ENCODE measurements at regions not wholly inside any gene's neighbourhood (a gene's known extent, or its start where the extent isn't known, plus 50 kb on each side); places are given as distances from the start of the nearest gene placed in this dataset.

DNA sequence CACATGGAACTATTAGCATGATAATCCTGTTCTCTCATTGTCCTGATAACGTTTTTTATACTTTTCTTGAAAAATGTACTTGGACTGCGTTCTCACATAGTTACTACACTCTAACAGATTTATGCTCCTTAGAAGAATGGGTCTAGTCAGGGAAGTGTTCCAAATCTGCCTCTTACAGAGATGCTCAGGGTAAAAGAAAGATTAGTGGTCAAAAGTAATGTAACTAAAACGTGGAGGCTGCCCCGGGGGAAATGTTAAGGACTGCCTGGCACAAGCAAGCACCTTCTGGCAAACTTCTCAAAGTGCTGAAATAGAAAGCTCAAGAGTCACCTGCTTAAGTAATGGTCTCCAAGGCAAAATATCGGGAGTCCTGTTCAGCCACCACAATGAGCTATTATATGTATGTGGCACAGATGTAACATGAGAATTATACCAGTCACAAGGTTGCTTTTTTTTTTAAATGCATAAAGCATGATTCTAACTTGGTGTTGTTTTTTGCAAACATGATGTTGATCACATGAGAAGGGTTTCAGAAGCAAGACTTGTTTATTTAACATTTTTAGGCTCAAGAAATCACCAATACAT lies 244.5 kb upstream of the JARID2 start:
- no peak for DNase-seq

DNA sequence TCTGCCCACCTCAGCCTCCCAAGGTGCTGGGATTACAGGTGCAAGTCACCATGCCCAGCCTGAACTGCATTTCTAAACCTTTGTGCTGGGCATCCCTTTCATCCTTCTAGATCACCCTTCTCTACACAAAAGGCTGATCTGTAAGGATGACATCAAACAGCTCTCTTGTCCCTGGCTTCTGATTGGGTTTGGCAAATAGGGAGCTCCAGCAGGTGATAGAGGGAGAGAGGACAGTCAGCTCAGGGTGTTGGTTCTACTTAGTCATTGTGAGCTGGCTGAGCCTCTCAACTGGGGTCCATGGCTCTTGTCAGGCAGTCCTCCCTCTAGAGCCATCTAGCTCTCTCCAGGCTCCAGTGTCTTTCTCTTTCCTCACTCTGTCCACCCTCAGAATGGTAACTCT lies 237.6 kb upstream of the JARID2 start:
- DNase-seq = no peak

DNA sequence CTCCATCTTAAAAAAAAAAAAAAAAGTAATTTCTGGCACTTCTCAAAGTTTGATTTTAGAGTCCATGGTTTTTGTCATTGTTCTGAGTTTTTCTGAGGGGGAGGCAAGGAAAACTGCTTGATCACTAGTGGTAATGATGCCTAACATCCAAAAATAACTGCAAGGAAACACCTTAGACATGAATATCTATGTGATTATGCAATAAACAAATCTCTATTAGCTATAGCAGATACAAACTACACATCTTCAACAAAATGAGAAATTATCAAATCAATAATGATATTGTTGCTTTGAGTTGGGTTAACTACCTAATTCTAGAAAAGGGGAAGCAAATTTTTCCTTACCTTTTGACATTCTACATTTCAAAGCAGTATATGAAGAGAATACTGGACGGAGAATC lies 230.9 kb upstream of the JARID2 start:
- no peak for DNase-seq

DNA sequence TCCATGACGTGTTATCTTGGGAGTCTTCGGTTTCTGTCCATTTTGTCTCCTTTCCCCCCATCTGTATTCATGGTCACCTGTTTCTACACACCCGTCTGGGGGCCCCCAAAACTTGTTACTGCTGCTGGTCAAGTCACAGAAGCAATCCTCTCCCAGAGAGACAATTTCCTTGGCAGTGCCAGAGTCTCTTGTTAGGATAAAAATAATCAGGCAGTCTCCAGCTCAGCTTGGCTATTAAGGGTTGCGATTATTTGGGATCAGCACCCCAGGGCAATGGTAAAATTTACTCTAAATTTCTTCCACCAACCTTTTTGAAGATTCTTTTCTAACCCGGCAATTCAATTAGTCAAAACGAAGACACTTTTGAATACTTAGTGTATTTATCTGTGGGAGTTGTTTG lies 229.1 kb upstream of the JARID2 start:
- no peak for DNase-seq

DNA sequence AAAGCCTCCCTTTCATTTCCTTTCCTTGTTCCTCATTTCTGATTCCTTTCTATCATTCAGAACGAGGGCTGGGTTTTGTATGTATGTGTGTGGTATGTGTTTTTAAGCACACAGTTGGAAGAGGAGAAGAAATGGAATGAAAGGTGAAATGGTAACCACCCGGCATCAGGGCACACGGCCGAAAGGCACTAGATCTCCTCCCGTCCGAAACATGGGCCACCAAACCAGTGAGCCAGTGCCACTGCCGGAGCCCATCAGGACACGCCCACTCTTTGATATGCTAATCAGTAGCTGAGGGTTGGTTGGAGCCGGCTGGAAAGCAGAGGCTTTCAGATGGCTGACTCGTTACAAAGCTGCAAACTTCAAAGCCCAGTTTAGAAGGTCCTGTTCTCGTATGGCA lies 228.6 kb upstream of the JARID2 start:
- peak; percentile 10 for DNase-seq

DNA sequence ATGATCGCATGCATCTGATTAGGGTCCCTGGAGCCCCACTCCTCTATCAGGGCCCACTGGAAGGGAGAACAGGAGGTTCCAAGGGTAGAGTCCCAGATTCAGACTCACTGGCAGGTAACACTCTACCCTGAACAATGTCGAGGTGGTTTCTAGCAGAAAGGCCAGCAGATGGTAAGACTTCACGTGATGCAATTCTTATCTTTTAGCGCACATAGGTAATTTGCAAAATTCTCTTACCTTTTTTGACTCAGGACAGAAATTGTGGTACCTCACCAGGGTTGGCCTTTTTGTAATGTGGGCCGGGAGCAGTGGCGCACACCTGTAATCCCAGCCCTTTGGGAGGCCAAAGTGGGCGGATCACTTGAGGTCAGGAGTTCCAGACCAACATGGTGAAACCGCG lies 228.1 kb upstream of the JARID2 start:
- no peak for DNase-seq

DNA sequence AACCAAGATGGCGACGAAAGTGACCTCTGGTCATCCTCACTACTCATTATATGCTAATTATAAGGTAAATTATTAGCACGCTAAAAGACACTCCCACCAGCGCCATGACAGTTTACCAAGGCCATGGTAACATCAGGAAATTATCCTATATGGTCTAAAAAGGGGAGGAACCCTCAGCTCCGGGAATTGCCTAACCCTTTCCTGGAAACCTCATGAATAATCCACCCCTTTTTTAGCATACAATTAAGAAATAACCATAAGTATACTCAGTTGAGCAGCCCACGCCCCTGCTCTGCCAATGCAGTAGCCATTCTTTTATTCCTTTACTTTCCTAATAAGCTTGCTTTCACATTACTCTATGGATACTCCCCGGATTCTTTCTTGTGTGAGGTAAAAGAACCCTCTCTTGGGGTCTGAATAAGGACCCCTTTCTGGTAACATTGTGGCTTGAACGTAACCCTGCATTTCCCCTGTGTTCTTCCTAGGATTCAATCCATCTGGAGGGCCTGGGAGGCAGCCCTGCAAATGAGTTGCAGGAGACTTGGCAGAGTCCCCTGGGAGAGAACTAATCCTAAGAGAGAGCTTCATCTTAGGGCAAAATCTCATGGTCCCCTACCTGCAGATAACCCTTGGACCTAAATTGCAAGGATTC lies 225.6 kb upstream of the JARID2 start:
- DNase-seq = no peak

DNA sequence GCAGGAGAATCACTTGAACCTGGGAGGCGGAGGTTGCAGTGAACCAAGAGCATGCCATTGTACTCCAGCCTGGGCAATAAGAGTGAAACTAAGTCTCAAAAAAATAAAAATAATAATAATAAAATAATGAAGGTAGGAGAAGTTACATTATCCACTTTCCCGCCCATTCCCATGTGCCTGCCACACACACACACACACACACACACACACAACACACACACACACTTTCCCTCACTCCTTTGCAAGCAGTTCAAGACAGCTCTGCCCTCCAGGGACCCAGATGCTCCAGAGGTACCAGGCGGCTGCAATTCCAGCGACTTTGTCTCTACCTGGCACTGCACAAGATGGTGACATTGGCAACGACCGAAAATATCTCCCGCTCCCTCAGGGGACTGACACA lies 224.8 kb upstream of the JARID2 start:
- DNase-seq = no peak

DNA sequence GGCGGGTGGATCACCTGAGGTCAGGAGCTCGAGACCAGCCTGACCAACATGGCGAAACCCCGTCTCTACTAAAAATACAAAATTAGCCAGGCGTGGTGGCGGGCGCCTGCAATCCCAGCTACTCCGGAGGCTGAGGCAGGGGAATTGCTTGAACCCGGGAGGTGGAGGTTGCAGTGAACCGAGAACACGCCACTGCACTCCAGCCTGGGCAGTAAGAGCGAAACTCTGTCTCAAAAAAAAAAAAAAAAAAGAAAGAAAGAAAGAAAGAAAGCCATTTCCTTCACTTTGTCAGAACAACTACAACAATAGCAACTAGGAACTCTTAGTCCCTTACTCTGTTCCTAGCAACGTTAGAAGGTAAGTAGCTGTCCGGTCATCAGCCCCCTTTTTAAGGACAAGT lies 222.9 kb upstream of the JARID2 start:
- peak; percentile 8 for DNase-seq

DNA sequence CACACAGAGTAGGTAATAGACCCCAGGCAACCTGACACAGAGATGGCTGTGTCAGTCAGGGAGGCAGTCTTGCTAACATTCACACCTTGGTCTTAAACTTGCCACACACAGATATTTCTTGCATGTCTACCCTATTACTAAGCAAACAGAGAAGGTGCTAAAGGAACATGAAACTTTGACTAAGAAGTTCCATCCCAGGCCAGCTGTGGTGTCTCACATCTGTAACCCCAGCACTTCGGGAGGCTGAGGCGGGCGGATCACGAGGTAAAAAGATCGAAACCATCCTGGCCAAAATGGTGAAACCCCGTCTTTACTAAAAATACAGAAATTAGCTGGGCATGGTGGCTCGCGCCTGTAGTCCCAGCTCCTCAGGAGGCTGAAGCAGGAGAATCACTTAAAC lies 222.4 kb upstream of the JARID2 start:
- DNase-seq = peak; percentile 84

DNA sequence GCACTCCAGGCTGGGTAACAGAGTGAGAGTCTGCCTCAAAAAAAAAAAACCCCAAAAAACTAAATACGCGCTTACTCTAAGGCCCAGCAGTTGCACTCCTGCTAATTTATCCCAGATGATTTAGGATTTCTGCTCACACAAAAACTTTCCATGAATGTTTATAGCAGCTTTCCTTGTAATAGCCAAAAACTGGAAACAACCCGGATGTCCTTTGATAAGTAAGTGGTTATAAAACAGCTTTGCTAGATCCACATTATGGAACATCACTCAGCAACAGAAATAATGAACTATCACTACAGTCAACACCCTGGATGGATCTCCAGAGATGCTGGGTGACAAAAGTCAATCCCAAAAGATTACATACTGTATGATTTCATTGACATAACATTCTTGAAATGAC lies 220.4 kb upstream of the JARID2 start:
- no peak for DNase-seq

DNA sequence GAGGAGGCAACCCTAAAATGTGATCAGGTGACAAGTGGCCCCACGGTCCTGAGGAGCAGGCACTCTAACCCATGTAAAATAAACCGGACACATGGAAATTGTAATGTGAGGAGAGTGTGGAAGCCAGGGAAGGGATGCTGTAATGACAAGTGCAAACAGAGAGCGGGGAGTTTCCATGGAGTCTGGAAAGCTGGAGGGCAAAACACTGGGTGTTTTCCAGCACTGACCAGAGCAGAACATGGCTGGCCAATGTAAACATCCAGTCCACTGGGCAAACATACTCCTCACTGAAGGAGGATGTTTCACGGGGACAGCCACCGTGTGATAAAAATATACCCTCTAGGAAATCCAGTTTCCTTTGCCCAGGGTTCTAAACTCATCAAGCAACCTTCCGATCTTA lies 219.0 kb upstream of the JARID2 start:
- DNase-seq = no peak

DNA sequence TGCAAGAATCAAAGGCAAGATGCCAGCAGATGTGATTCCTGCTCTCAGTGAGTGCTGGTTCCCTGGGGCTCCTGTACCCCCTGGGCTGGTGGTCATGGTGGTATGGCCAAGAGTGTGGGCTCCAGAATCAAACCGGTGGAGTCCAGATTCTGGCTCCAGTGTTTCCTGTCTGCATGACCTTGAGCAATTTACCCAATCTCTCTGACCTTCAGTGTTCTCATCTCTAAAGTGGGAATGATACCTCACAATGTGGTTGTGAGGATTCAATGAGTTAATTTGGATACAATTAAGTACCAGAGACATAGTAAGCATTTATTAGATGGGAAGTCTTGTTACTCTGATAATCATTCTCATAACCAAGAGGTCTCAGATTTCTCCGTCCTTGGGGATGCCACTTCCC lies 218.4 kb upstream of the JARID2 start:
- DNase-seq = no peak

DNA sequence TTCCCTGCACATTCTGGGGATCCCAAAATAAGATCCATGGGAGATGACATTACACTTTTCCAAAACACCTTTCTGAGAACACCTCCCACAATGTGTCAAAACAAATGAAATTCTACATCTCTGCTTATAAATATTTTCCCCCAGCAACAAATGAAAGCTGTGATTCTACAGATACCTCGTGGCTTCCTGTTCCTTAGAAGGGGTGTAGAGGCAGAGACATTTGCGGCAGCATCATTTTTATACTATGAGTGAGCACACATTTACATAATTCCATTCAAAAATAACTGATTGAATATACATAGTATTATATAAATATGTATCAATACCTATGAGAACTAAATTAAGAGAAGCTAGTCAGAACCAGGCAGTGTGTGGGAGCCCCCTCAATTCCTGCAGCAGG lies 213.9 kb upstream of the JARID2 start:
- no peak for DNase-seq

DNA sequence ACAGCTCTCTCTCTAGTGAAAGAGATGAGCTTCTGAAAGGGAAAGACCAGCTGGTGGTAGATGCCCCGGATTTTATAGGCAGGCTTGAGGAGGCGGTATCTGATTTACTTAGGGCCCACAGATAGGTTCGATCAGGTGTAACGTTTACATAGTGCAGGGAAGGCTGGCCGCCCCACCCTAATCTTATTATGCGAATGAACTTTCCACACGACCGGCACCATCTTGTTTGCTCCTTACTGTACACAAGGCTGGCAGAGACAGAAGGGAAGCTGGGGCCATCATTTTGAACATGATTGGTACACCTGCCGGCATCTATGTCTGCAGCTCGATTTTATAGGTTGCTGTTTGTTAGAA lies 212.0 kb upstream of the JARID2 start:
- no peak for DNase-seq

DNA sequence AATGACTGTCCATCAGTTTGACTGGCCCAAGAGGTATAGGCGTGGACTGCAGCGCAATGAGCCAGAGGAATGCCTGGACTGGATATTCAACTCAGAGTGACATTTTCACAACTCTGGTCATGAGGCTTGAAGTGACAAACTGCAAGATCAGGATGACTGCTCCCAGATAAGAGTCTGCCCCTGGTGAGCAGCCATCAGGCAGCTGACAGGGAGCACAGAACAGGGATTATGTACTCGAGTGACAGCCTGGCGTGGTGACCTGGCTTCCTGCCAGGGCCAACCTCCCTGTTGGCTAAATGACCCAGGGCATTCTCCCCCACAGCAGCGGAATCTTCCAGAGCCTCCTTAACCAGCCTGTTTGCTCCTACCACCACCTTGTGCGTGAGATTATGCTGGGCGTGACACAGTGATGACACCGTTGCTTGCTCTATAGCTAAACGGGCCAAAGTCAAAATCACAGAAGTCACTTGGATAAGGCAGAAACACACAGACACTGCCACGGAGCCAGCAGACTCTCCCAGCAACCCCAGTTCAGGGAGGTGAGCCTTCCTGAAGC lies 209.1 kb upstream of the JARID2 start:
- no peak for DNase-seq

DNA sequence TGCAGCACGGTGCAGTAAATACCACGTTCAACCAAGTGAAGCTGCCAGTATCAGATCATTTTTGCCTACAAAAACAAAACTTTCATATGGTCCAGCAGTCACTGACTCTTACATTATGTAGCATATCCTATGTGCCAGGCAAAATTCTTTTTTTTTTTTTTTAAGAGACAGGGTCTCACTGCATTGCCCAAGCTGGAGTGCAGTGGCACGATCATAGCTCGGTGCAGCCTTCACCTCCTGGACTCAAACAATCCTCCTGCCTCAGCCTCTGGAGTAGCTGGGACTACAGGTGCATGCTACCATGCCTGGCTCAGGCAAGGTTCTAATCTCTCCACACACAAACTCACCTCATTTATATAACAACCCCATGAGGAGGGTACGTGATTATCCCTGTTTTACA lies 208.6 kb upstream of the JARID2 start:
- DNase-seq = no peak

DNA sequence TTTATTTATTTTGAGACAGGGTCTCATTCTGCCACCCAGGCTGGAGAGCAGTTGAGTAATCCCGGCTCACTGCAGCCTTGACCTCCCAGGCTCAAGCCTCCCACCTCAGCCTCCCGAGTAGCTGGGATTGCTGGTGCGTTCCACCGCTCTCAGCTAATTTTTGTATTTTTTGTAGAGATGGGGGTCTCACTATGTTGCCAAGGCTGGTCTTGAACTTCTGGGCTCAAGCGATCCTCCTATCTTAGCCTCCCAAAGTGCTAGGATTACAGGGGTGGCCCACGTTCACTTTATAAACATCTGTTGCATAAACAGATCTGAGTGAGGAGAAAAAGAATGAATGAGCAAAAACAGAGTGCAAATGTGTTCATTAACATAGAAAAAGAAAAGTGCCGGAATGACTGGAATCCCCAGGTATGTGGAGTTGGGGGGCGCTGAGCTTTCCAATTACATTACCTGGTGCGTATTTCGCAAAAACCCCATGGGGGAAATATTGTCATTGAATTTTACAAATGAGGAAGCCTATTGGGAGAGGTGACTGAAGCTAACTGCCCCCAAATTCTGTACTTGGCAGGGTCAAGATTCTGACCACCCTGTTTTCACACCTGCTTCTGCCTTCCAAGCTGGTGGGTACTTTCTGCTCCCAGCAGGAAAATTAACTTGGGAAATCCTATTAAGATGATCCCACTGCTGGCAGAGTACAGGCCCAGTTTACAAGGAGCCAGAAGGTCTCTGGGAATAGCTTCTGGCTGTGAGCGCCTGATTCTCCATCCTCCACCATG lies 207.7 kb upstream of the JARID2 start:
- DNase-seq = no peak

DNA sequence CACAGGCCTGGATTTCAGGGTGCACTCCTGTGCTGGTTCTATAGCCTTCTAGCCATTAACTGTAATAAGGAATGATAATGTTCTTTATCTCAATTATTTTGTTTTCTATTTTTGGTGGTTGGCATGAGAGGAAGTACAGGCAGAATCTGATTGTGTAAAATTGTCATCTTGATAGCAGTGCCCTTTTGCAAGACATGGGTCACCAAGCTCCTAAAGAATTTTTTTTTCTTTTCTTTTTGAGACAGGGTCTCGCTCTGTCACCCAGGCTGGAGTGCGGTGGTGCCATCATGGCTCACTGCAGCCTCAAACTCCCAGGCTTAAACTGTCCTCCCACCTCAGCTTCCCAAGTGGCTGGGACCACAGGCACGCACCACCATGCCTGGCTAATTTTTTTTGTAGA lies 206.7 kb upstream of the JARID2 start:
- no peak for DNase-seq

DNA sequence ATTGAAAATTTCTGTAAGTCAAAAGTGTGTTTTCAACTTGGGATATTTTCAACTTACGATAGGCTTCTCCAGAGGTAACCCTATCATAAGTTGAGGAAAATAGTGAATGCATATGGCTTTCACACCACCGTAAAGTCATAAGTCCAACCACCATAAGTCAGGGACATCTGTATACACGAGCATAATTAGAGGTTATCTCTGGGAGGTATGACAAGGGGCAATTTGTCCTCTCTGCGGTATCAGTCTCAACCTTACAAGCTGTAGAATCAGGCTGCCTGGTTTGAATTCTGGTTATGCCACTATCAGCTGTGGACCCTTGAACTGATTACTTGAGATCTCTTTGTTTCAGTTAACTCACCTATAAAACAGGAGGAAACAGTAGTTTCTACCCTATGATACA lies 202.9 kb upstream of the JARID2 start:
- no peak for DNase-seq

DNA sequence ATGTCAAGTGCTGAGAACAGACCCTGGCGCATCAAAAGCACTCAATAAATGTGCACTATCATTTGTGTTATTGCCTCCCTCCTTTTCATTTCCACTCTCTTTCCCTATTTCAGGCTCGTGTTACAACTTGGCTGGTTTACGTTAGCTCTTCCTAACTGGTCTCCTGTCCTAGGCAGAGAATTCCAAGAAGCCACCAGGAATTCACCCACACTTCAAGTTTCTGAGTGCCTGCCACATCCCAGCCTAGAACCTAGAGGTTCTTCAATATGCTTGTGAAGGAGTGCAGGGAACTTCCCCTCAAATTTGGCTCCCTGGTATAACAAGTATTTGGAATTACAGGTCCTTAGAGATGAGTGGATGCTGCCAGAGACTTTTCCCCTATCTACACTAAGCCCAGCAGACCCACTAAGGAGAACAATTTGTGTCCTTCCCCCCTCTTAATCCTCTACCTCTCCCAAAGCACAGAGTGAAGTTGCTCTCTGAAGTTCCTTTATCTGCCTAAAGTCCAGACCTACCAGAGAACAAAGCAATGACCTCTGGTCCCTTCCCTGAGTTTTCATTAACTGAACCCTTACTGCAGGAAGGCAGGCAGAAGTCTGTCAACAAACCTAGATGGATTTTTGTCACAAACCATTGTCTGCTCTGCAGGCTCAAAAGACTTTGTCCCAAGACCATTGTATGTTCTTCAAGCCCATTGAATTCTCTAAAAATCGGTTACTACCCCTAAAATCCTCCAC lies 201.6 kb upstream of the JARID2 start:
- DNase-seq = no peak

DNA sequence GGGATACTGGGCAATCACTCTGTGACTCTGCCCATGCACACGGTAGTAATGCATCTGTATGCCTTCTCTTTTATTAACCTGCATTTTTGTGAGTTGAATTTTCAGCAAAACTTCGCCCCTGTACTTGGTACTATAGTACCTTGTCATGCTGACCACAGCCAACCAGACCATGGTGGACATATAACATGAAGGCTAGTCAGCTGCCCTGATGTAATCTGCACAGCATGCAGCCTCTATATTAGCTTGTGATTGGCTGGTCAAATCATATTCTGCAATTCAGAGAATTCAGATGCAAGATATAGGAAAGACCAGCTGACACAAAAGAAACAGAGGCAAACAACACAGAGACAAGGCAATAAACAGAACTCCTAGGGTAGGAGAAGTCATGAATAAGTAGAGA lies 200.9 kb upstream of the JARID2 start:
- DNase-seq = no peak

DNA sequence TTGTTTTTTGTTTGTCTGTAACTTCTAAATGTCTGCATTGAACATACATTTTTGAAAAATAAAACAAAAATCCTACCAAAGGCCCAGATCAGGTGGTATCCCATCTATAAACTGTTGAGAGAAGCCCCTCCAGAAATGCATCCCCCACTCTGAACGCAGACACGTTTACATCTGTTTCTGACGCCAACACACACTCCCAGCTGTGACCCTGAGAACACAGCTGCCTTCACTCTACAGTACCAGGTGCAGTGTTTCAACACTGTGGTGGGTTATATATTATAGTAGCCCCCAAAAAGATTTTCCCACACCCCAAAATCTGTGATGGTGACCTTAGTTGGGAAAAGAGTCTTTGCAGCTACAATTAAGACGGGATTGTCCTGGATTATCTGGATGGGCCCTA lies 199.1 kb upstream of the JARID2 start:
- DNase-seq = no peak

DNA sequence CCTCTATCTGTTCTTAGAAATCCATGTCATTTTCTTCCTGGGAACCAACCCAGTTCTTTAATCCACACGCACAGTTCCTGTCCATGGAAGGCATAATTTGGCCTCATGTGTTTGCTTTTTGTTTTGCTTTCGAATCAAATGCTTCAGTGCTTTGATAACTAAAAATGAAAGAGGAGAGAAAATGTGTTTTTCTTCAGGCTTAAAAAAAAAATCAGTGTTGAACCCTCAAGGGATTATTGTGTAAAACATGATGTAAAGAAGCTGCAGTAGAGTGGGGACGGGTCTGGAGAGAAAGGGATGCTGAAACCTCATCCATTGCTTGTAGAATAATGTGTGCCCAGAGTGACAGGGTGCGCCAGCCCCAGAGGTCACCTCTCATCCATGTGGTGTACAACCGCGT lies 197.5 kb upstream of the JARID2 start:
- DNase-seq = no peak

Data from stimulated activated CD4-positive, alpha-beta T cell treated with anti-CD3 and anti-CD28 coated beads, Interleukin-1b, Interleukin-23, amount 100 ng/mL, for 48 hours (primary cell).